ENCODE measurements at regions not wholly inside any gene's neighbourhood (a gene's known extent, or its start where the extent isn't known, plus 50 kb on each side); places are given as distances from the start of the nearest gene placed in this dataset.

GRCh38 chr3:95028688-95029087, 965.8 kb downstream of the NSUN3 start:
- TF ChIP-seq POLR2A (IDR thresholded peaks at IDR 0.05) (no peak), CTCF (IDR thresholded peaks at IDR 0.05) (no peak)

Data from body of pancreas (tissue), 4 donors.